Activated T-cell treated with anti-CD3 and anti-CD28 coated beads, Interleukin-2, amount 50 U/mL, for 72 hours (primary cell): ENCODE measurements at regions not wholly inside any gene's neighbourhood (a gene's known extent, or its start where the extent isn't known, plus 50 kb on each side); places are given as distances from the start of the nearest gene placed in this dataset.

ENCODE experiments used
- ATAC-seq, 2 donors: fragments of 150-1000 bp; cut with Tn5 transposase; replicated peaks in 1 of 2; 2 replicates each; pipeline ENCODE4 v1.10.0; 2021; ENCODE audit warnings: moderate library complexity in 2 of 2, mild to moderate bottlenecking in 1 of 2
- DNase-seq, 2 donors: peaks; one replicate each; pipeline ENCODE4 v3.0.0; 2021 to 2022; ENCODE audit warnings: mixed read lengths in 1 of 2
- H3K27ac Mint-ChIP-seq: one replicate; pipeline ENCODE4 v1.8.0; 2022; ENCODE audit warnings: mild to moderate bottlenecking, moderate library complexity, mixed read lengths
- H3K27me3 Mint-ChIP-seq: one replicate; pipeline ENCODE4 v1.8.0; 2022; ENCODE audit warnings: low read depth, mixed read lengths
- H3K36me3 Mint-ChIP-seq, 2 donors: one replicate each; pipeline ENCODE4 v1.8.0; 2022; ENCODE audit warnings: mixed read lengths in 2 of 2, mild to moderate bottlenecking in 1 of 2; ENCODE audit not compliant: insufficient read depth in 2 of 2
- H3K4me1 Mint-ChIP-seq: one replicate; pipeline ENCODE4 v1.8.0; 2022; ENCODE audit warnings: low read depth, mixed read lengths
- H3K4me3 Mint-ChIP-seq, 2 donors: one replicate each; pipeline ENCODE4 v1.8.0; 2022; ENCODE audit warnings: mild to moderate bottlenecking in 2 of 2, mixed read lengths in 2 of 2, moderate library complexity in 2 of 2
- H3K9me3 Mint-ChIP-seq, 2 donors: one replicate each; pipeline ENCODE4 v1.8.0; 2022; ENCODE audit warnings: mixed read lengths in 2 of 2

DNA sequence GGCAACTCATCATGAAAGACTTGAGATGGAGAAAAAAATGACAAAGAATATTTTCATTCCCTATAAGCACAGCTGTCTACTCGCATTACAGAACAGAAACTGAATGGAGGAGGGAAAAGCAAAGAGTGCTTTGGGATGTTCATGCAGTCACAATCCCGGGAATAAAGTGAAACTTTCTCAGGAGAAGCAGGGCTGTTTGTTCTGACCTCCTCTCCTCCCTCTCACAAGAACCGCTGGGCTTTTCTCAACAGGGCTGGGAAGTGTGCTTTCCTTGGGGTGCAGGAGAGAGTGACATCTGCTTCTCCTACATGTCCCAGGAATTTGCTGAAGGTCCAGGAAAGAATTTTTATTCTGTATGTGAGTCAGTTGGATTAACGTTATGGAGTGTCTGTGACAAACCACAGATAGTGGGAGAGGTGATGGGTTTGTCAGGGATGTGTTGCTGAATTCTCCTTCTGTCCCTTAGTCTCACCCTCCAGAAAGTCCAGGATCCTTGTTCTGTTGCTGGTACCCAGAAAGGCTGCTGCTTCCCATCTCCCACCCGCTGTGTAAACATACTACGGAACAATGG, 125.6 kb downstream of the HRH4 start:
- H3K4me3 Mint-ChIP-seq, result no peak overlapping the region
- H3K27me3 Mint-ChIP-seq, result peaks cover 30% of the 10 kb centered on the region
- ATAC-seq (no peak), DNase-seq (no peak)
- no peaks in the 10 kb centered on the region for H3K4me1 Mint-ChIP-seq
- no peak overlapping the region for H3K27ac Mint-ChIP-seq
- H3K9me3 Mint-ChIP-seq, result peaks cover 0 to 1% of the 10 kb centered on the region in 2 donors
- no peaks in the 10 kb centered on the region for H3K36me3 Mint-ChIP-seq

- H3K4me3 Mint-ChIP-seq, result no peak overlapping the region
Observed at GRCh38 chr18:24586662-24587360, 126.4 kb downstream of the HRH4 start.

GRCh38 chr18:24588440-24588839, 128.0 kb downstream of the HRH4 start:
- Mint-ChIP-seq H3K4me3 (no peak overlapping the region), H3K27me3 (peaks cover 23% of the 10 kb centered on the region), H3K4me1 (no peaks in the 10 kb centered on the region), H3K27ac (no peak overlapping the region), H3K36me3 (no peaks in the 10 kb centered on the region), H3K9me3 (peaks cover 0 to 1% of the 10 kb centered on the region in 2 donors)
- DNase-seq, result no peak
- no peak for ATAC-seq

More at GRCh38 chr18:24586662-24587360, 126.4 kb downstream of the HRH4 start:
- Mint-ChIP-seq H3K4me1 (no peaks in the 10 kb centered on the region), H3K36me3 (no peaks in the 10 kb centered on the region), H3K27me3 (peaks cover 23% of the 10 kb centered on the region), H3K9me3 (peaks cover 0 to 1% of the 10 kb centered on the region in 2 donors), H3K27ac (no peak overlapping the region)
- ATAC-seq (no peak), DNase-seq (no peak)

GRCh38 chr18:24590946-24591345, 130.5 kb downstream of the HRH4 start:
- peaks cover 8% of the 10 kb centered on the region for H3K27me3 Mint-ChIP-seq
- H3K36me3 Mint-ChIP-seq, result no peaks in the 10 kb centered on the region
- no peaks in the 10 kb centered on the region for H3K4me1 Mint-ChIP-seq

DNA sequence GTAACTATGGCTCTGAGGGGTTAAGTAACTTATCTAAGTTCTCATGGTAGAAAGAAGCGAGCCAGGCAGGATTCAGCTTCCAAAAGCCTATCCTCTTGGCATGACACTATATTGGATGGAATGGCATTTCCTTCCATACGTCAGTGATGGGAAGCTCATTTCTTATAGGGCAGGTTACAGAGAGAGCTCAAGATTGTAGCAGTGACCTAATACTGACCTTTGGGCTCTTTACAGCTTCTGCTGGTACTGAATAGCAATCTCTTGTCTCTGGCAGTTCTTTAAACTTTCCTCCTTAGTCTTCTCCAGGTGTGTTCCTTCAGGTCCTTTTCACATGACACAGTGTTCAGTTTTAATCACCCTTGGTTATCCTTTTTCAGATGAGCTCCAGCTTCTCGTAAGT, 133.0 kb downstream of the HRH4 start:
- DNase-seq (no peak), ATAC-seq (no peak)
- Mint-ChIP-seq H3K36me3 (no peaks in the 10 kb centered on the region), H3K27ac (no peak overlapping the region), H3K4me3 (no peak overlapping the region), H3K27me3 (peaks cover 8% of the 10 kb centered on the region), H3K9me3 (peaks cover 0 to 1% of the 10 kb centered on the region in 2 donors), H3K4me1 (no peaks in the 10 kb centered on the region)

More at GRCh38 chr18:24590946-24591345, 130.5 kb downstream of the HRH4 start:
- ATAC-seq (no peak), DNase-seq (no peak)
- Mint-ChIP-seq H3K4me3 (no peak overlapping the region), H3K27ac (no peak overlapping the region), H3K9me3 (peaks cover 0 to 1% of the 10 kb centered on the region in 2 donors)

GRCh38 chr18:24593886-24594285, 133.4 kb downstream of the HRH4 start:
- Mint-ChIP-seq H3K27me3 (peaks cover 10% of the 10 kb centered on the region), H3K36me3 (no peaks in the 10 kb centered on the region), H3K4me1 (no peaks in the 10 kb centered on the region), H3K4me3 (no peak overlapping the region), H3K27ac (no peak overlapping the region), H3K9me3 (peaks cover 0 to 1% of the 10 kb centered on the region in 2 donors)
- ATAC-seq, result no peak
- DNase-seq, result no peak

- H3K4me3 Mint-ChIP-seq, result no peak overlapping the region
- no peak for ATAC-seq
Observed at GRCh38 chr18:24595561-24596031, 135.2 kb downstream of the HRH4 start.

DNA sequence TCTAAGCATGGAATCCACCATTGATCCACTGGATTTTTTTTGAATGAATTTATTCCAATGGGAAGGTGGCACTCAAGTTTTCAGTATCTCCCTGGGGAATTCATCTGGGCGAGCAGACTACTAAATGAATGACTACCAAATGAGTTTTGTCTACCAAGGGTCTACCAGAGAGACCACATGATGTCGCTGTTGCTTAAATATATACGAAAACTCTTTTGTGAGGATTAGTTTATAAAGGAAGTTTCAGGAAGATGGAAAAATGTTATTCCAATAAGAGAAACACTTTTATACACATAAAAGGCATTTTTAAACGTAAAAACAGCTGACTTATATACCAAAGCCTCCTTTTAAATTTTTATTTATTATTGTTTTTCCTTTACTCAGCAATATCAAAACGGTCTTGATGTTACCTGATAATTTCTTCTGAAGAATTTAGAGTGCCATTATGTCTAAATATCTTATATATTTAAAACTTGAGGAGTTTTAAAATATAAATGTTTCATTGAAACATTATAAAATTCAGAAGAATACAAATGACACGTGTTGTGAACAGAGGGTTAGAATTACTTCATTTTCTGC, 139.7 kb downstream of the HRH4 start:
- Mint-ChIP-seq H3K4me1 (no peaks in the 10 kb centered on the region), H3K4me3 (no peak overlapping the region), H3K27me3 (peaks cover 17% of the 10 kb centered on the region), H3K36me3 (no peaks in the 10 kb centered on the region), H3K9me3 (no peaks in the 10 kb centered on the region), H3K27ac (no peak overlapping the region)
- ATAC-seq, result no peak
- no peak for DNase-seq

More at GRCh38 chr18:24595561-24596031, 135.2 kb downstream of the HRH4 start:
- no peak for DNase-seq
- Mint-ChIP-seq H3K27ac (no peak overlapping the region), H3K4me1 (no peaks in the 10 kb centered on the region), H3K27me3 (peaks cover 17% of the 10 kb centered on the region), H3K36me3 (no peaks in the 10 kb centered on the region), H3K9me3 (no peaks in the 10 kb centered on the region)

DNA sequence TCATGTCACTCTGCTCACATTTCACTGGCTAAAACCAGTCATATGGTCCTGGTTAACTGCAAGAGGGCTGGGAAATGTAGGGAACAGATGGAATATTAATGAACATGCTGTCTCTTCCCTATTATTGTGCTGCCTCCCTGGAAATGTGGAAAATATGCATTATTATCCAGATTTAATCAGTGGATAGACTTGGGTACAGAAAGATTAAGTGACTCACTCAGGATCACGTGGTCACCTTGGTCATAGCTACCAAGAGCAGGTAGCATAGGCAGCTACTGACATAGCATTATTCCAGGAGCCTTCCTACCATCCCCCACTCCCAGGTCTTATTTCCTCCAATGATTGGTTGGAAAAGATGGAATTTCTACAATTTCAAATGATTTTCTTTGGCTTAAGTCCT, 141.1 kb downstream of the HRH4 start:
- no peaks in the 10 kb centered on the region for H3K4me1 Mint-ChIP-seq
- ATAC-seq, result no peak
- peaks cover 17% of the 10 kb centered on the region for H3K27me3 Mint-ChIP-seq
- no peak overlapping the region for H3K4me3 Mint-ChIP-seq
- no peaks in the 10 kb centered on the region for H3K36me3 Mint-ChIP-seq
- no peaks in the 10 kb centered on the region for H3K9me3 Mint-ChIP-seq
- no peak overlapping the region for H3K27ac Mint-ChIP-seq
- DNase-seq, result no peak

DNA sequence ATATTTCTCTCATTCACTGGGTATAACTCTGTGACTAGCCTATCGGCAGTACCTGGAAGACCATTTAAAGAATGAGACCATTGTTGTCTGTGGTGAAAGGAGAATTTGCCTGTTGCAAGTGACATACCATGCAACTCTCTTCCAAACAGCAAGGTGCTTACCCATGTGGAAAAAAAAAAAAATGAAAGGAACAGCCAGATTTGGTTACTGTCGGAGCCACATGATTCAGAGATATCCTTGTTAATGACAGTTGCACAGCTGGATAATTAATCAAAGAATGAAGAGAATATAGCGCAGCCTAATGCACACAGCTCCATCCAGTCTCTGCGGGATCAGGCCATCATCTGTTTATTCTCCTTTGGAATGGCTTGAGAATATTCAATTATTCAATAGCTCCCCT, 141.8 kb downstream of the HRH4 start:
- no peaks in the 10 kb centered on the region for H3K36me3 Mint-ChIP-seq
- no peaks in the 10 kb centered on the region for H3K4me1 Mint-ChIP-seq
- peaks cover 17% of the 10 kb centered on the region for H3K27me3 Mint-ChIP-seq
- no peak overlapping the region for H3K27ac Mint-ChIP-seq
- H3K4me3 Mint-ChIP-seq, result no peak overlapping the region
- ATAC-seq, result no peak
- no peaks in the 10 kb centered on the region for H3K9me3 Mint-ChIP-seq
- no peak for DNase-seq

- H3K27ac Mint-ChIP-seq, result no peak overlapping the region
- ATAC-seq (no peak), DNase-seq (no peak)
- no peak overlapping the region for H3K4me3 Mint-ChIP-seq
- H3K27me3 Mint-ChIP-seq, result peaks cover 12% of the 10 kb centered on the region
- no peaks in the 10 kb centered on the region for H3K4me1 Mint-ChIP-seq
- H3K9me3 Mint-ChIP-seq, result no peaks in the 10 kb centered on the region
- no peaks in the 10 kb centered on the region for H3K36me3 Mint-ChIP-seq
Observed at GRCh38 chr18:24603151-24603550, 142.7 kb downstream of the HRH4 start.

DNA sequence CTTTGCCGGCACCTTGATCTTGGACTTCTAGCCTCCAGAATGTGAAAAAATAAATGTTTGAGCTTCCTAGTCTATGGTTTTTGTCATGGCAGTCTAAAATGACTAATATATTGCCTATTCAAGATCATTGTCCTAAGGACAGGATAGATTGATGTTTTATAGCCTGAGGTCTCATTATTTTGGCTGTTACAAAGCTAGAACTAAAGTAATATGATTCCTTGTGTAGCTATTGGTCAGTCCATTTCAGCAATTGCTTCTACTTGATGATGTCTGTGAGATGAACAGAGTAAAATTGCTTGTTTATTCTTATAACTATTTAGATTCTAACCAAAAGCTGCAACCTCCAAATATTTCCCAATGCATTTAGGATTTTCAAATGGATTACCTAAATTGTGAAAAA, 145.0 kb downstream of the HRH4 start:
- H3K4me3 Mint-ChIP-seq, result no peak overlapping the region
- no peaks in the 10 kb centered on the region for H3K9me3 Mint-ChIP-seq
- no peak for DNase-seq
- no peaks in the 10 kb centered on the region for H3K36me3 Mint-ChIP-seq
- no peaks in the 10 kb centered on the region for H3K4me1 Mint-ChIP-seq
- ATAC-seq, result no peak
- no peak overlapping the region for H3K27ac Mint-ChIP-seq
- no peaks in the 10 kb centered on the region for H3K27me3 Mint-ChIP-seq

DNA sequence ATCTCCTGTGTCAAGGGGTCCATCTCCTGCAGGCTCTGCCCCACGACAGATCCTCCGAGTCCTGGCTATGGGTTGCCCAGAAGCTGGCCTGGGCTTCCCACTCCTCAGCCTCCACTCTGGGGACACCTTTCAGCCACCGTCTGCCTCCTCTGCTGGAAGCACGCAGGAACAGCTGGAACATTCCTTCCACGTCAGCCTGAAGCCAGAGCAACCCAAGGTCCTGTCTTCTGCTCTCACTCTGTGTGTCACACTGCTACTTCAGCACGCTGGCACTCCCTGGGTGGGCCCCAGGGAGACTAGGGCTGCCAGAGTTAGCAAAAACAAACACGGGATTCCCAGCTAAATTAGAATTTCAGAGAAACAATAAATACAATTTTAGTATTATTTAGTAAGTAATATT, 148.8 kb downstream of the HRH4 start:
- no peaks in the 10 kb centered on the region for H3K36me3 Mint-ChIP-seq
- ATAC-seq (no peak), DNase-seq (no peak)
- H3K27me3 Mint-ChIP-seq, result no peaks in the 10 kb centered on the region
- no peaks in the 10 kb centered on the region for H3K4me1 Mint-ChIP-seq
- H3K27ac Mint-ChIP-seq, result no peak overlapping the region
- no peaks in the 10 kb centered on the region for H3K9me3 Mint-ChIP-seq
- H3K4me3 Mint-ChIP-seq, result no peak overlapping the region
